ENCODE measurements at regions not wholly inside any gene's neighbourhood (a gene's known extent, or its start where the extent isn't known, plus 50 kb on each side); places are given as distances from the start of the nearest gene placed in this dataset.

DNA sequence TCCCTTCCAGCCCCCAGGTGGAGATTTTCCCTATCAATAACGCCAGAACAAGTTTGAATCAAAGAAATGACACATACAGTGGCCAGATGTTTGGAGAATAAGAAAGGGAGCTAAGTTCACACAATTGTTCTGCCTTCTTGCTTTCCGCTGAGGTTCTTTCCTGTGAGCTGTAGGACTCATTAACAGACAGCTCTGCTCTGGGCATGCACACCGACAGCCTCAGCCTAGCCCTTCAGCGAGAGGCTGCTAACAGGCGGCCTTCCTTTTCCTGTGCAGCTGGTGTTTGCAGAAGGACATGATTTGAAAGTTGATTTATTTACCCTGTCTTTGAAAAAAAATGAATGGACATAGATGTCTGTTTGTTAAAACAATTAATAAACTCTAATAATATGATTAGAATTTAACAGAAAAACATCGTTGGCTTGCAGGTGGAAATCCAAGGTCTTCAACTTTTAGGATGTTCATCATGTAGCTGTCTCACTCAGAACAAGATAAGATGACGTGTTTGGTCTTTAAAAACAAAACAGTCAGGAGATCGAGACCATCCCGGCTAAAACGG, 183.3 kb downstream of the KDR start:
- TF ChIP-seq, protein P1, sequence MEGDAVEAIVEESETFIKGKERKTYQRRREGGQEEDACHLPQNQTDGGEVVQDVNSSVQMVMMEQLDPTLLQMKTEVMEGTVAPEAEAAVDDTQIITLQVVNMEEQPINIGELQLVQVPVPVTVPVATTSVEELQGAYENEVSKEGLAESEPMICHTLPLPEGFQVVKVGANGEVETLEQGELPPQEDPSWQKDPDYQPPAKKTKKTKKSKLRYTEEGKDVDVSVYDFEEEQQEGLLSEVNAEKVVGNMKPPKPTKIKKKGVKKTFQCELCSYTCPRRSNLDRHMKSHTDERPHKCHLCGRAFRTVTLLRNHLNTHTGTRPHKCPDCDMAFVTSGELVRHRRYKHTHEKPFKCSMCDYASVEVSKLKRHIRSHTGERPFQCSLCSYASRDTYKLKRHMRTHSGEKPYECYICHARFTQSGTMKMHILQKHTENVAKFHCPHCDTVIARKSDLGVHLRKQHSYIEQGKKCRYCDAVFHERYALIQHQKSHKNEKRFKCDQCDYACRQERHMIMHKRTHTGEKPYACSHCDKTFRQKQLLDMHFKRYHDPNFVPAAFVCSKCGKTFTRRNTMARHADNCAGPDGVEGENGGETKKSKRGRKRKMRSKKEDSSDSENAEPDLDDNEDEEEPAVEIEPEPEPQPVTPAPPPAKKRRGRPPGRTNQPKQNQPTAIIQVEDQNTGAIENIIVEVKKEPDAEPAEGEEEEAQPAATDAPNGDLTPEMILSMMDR (IDR thresholded peaks at IDR 0.05) = no peak
- TF ChIP-seq EZH2 (IDR thresholded peaks at IDR 0.05; ENCODE audit: borderline replicate concordance, insufficient read depth, low read depth, low read length, poor library complexity, severe bottlenecking) = no peak

Data from B cell (primary cell).